ENCODE measurements at regions not wholly inside any gene's neighbourhood (a gene's known extent, or its start where the extent isn't known, plus 50 kb on each side); places are given as distances from the start of the nearest gene placed in this dataset.

- no peaks in the 10 kb centered on the region for H3K27me3 ChIP-seq (ENCODE audit: insufficient read depth, insufficient read length)
- no peaks in the 10 kb centered on the region for H3K36me3 ChIP-seq (ENCODE audit: insufficient read depth, insufficient read length, low read length)
- no peaks in the 10 kb centered on the region for H3K9me3 ChIP-seq (ENCODE audit: insufficient read depth, low read length)
- no peak overlapping the region for H3K4me3 ChIP-seq (ENCODE audit: insufficient read length, low read depth)
- no peaks in the 10 kb centered on the region for H3K4me1 ChIP-seq (ENCODE audit: insufficient read depth, insufficient read length)
- DNase-seq (ENCODE audit: low read depth, low spot score) = no peak
- no peak overlapping the region for H3K9ac ChIP-seq (ENCODE audit: insufficient read length, low read depth)
- TF ChIP-seq YY1 (IDR thresholded peaks at IDR 0.05; ENCODE audit: insufficient read depth, insufficient read length) = no peak
These were observed 325.8 kb upstream of the MEF2C start for GRCh38 chr5:89208811-89209210.

- Histone ChIP-seq H3K36me3 (ENCODE audit: insufficient read depth, insufficient read length, low read length) (no peaks in the 10 kb centered on the region), H3K9me3 (ENCODE audit: insufficient read depth, low read length) (no peaks in the 10 kb centered on the region), H3K4me3 (ENCODE audit: insufficient read length, low read depth) (no peak overlapping the region), H3K27me3 (ENCODE audit: insufficient read depth, insufficient read length) (no peaks in the 10 kb centered on the region), H3K9ac (ENCODE audit: insufficient read length, low read depth) (no peak overlapping the region), H3K4me1 (ENCODE audit: insufficient read depth, insufficient read length) (no peaks in the 10 kb centered on the region)
- DNase-seq (ENCODE audit: low read depth, low spot score) = no peak
- TF ChIP-seq SUZ12 (IDR thresholded peaks at IDR 0.05; ENCODE audit: extremely low read depth, insufficient read depth, insufficient read length) = no peak
- no peak for TF ChIP-seq YY1 (IDR thresholded peaks at IDR 0.05; ENCODE audit: insufficient read depth, insufficient read length)
- no peak for TF ChIP-seq ZNF274 (IDR thresholded peaks at IDR 0.05; ENCODE audit: low read depth, low read length)
These were observed 325.4 kb upstream of the MEF2C start for GRCh38 chr5:89208392-89208791.

- DNase-seq (ENCODE audit: low read depth, low spot score) = no peak
These were observed 321.8 kb upstream of the MEF2C start for GRCh38 chr5:89204756-89205155.

DNA sequence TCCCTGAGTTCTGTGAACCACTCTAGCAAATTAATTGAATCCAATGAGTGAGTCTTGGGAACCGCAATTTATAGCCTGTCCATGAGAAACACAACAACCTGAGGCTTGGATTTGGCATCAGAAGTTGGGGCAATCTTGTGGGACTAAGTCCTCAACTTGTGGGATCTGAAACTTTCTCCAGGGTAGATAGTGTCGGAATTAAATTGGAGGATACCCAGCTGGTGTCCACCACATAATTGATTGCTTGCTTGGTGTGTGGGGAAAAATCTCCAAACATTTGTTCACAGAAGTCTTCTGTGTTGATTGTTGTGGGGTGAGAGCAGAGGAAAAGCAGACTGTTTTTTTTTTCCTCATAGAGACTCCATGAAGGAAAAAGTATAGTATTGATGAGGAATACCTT, 320.6 kb upstream of the MEF2C start:
- Histone ChIP-seq H3K36me3 (ENCODE audit: insufficient read depth, insufficient read length, low read length) (no peaks in the 10 kb centered on the region), H3K27me3 (ENCODE audit: insufficient read depth, insufficient read length) (no peaks in the 10 kb centered on the region), H3K9me3 (ENCODE audit: insufficient read depth, low read length) (peaks cover 3% of the 10 kb centered on the region; the same call in 1 of the 2 replicates), H3K9ac (ENCODE audit: insufficient read length, low read depth) (no peak overlapping the region), H3K4me3 (ENCODE audit: insufficient read length, low read depth) (no peak overlapping the region), H3K4me1 (ENCODE audit: insufficient read depth, insufficient read length) (no peaks in the 10 kb centered on the region)
- no peak for TF ChIP-seq YY1 (IDR thresholded peaks at IDR 0.05; ENCODE audit: insufficient read depth, insufficient read length)
- TF ChIP-seq ZNF274 (IDR thresholded peaks at IDR 0.05; ENCODE audit: low read depth, low read length) = no peak
- no peak for TF ChIP-seq SUZ12 (IDR thresholded peaks at IDR 0.05; ENCODE audit: extremely low read depth, insufficient read depth, insufficient read length)
- DNase-seq (ENCODE audit: low read depth, low spot score) = no peak

More at GRCh38 chr5:89204756-89205155, 321.8 kb upstream of the MEF2C start:
- Histone ChIP-seq H3K4me3 (ENCODE audit: insufficient read length, low read depth) (no peak overlapping the region), H3K9me3 (ENCODE audit: insufficient read depth, low read length) (no peaks in the 10 kb centered on the region), H3K4me1 (ENCODE audit: insufficient read depth, insufficient read length) (no peaks in the 10 kb centered on the region), H3K27me3 (ENCODE audit: insufficient read depth, insufficient read length) (no peaks in the 10 kb centered on the region), H3K9ac (ENCODE audit: insufficient read length, low read depth) (no peak overlapping the region), H3K36me3 (ENCODE audit: insufficient read depth, insufficient read length, low read length) (no peaks in the 10 kb centered on the region)
- TF ChIP-seq YY1 (IDR thresholded peaks at IDR 0.05; ENCODE audit: insufficient read depth, insufficient read length) (no peak), SUZ12 (IDR thresholded peaks at IDR 0.05; ENCODE audit: extremely low read depth, insufficient read depth, insufficient read length) (no peak), ZNF274 (IDR thresholded peaks at IDR 0.05; ENCODE audit: low read depth, low read length) (no peak)

DNA sequence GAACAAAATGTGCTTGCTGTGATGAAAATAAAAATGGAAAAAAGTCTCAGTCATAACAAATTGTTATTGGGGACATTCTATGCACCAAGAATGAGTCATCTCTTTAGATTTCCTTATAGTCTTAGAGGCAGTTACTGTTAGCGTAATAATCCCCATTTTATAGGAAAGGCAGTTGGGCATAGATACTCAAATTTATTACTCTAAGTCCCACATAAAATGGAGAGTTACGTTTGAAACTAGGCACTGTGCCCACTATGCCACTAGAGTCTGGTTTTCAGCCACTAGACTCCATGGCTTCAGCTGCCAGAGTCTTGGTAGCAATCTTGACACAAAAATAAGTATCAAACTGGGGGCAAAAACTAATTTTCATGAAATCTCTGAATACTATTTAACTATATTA, 317.9 kb upstream of the MEF2C start:
- no peak for DNase-seq (ENCODE audit: low read depth, low spot score)
- H3K9ac ChIP-seq (ENCODE audit: insufficient read length, low read depth) = no peak overlapping the region
- peaks cover 6% of the 10 kb centered on the region; the same call in 1 of the 2 replicates for H3K9me3 ChIP-seq (ENCODE audit: insufficient read depth, low read length)
- no peaks in the 10 kb centered on the region for H3K4me1 ChIP-seq (ENCODE audit: insufficient read depth, insufficient read length)
- H3K36me3 ChIP-seq (ENCODE audit: insufficient read depth, insufficient read length, low read length) = no peaks in the 10 kb centered on the region
- H3K4me3 ChIP-seq (ENCODE audit: insufficient read length, low read depth) = no peak overlapping the region
- TF ChIP-seq ZNF274 (IDR thresholded peaks at IDR 0.05; ENCODE audit: low read depth, low read length) = no peak
- no peak for TF ChIP-seq SUZ12 (IDR thresholded peaks at IDR 0.05; ENCODE audit: extremely low read depth, insufficient read depth, insufficient read length)
- no peak for TF ChIP-seq YY1 (IDR thresholded peaks at IDR 0.05; ENCODE audit: insufficient read depth, insufficient read length)
- H3K27me3 ChIP-seq (ENCODE audit: insufficient read depth, insufficient read length) = no peaks in the 10 kb centered on the region

- peaks cover 6% of the 10 kb centered on the region; the same call in 1 of the 2 replicates for H3K9me3 ChIP-seq (ENCODE audit: insufficient read depth, low read length)
- no peak overlapping the region for H3K9ac ChIP-seq (ENCODE audit: insufficient read length, low read depth)
- no peaks in the 10 kb centered on the region for H3K27me3 ChIP-seq (ENCODE audit: insufficient read depth, insufficient read length)
- no peak for TF ChIP-seq SUZ12 (IDR thresholded peaks at IDR 0.05; ENCODE audit: extremely low read depth, insufficient read depth, insufficient read length)
- no peak for TF ChIP-seq YY1 (IDR thresholded peaks at IDR 0.05; ENCODE audit: insufficient read depth, insufficient read length)
- TF ChIP-seq ZNF274 (IDR thresholded peaks at IDR 0.05; ENCODE audit: low read depth, low read length) = no peak
- H3K4me3 ChIP-seq (ENCODE audit: insufficient read length, low read depth) = no peak overlapping the region
- no peaks in the 10 kb centered on the region for H3K36me3 ChIP-seq (ENCODE audit: insufficient read depth, insufficient read length, low read length)
- DNase-seq (ENCODE audit: low read depth, low spot score) = no peak
- H3K4me1 ChIP-seq (ENCODE audit: insufficient read depth, insufficient read length) = no peaks in the 10 kb centered on the region
These were observed 316.3 kb upstream of the MEF2C start for GRCh38 chr5:89199306-89199705.

- Histone ChIP-seq H3K4me1 (ENCODE audit: insufficient read depth, insufficient read length) (no peaks in the 10 kb centered on the region), H3K9ac (ENCODE audit: insufficient read length, low read depth) (no peak overlapping the region), H3K9me3 (ENCODE audit: insufficient read depth, low read length) (no peaks in the 10 kb centered on the region), H3K4me3 (ENCODE audit: insufficient read length, low read depth) (no peak overlapping the region), H3K27me3 (ENCODE audit: insufficient read depth, insufficient read length) (no peaks in the 10 kb centered on the region), H3K36me3 (ENCODE audit: insufficient read depth, insufficient read length, low read length) (no peaks in the 10 kb centered on the region)
- no peak for DNase-seq (ENCODE audit: low read depth, low spot score)
- TF ChIP-seq YY1 (IDR thresholded peaks at IDR 0.05; ENCODE audit: insufficient read depth, insufficient read length) (no peak), SUZ12 (IDR thresholded peaks at IDR 0.05; ENCODE audit: extremely low read depth, insufficient read depth, insufficient read length) (no peak)
These were observed 308.4 kb upstream of the MEF2C start for GRCh38 chr5:89191374-89191773.

Data from NT2/D1 (cell line).